SH-SY5Y (cell line): ENCODE measurements at regions not wholly inside any gene's neighbourhood (a gene's known extent, or its start where the extent isn't known, plus 50 kb on each side); places are given as distances from the start of the nearest gene placed in this dataset.

Experiments used
- GATA2 ChIP-seq: IDR thresholded peaks from 2 replicates; pipeline ENCODE4 v1.6.1; 2011; ENCODE audit warnings: mild to moderate bottlenecking, low read depth, low read length
- GATA3 ChIP-seq: IDR thresholded peaks from 2 replicates; pipeline ENCODE4 v1.6.1; 2011; ENCODE audit warnings: low read depth, mild to moderate bottlenecking, low read length, moderate library complexity

- TF ChIP-seq GATA2 = no peak
- no peak for TF ChIP-seq GATA3
Measured at GRCh38 chr17:70716551-70716950, 547.2 kb downstream of the KCNJ2 start.
